PC-3 (cell line): ENCODE measurements at regions not wholly inside any gene's neighbourhood (a gene's known extent, or its start where the extent isn't known, plus 50 kb on each side); places are given as distances from the start of the nearest gene placed in this dataset.

Source experiments
- EZH2 ChIP-seq: fragments of 300-600 bp; sonication (generic); IDR thresholded peaks from one replicate; pipeline ENCODE4 v1.6.1; 2017; ENCODE audit warnings: antibody characterized with exemption, mild to moderate bottlenecking, low read length; ENCODE audit not compliant: unreplicated experiment
- EZH2phosphoT487 ChIP-seq: fragments of 300-600 bp; sonication (generic); IDR thresholded peaks from 2 replicates; pipeline ENCODE4 v1.6.1; 2018; ENCODE audit warnings: mild to moderate bottlenecking, antibody characterized with exemption, low read length, borderline replicate concordance
- TF ChIP-seq, protein P1 (sequence below): fragments of 300-600 bp; sonication (generic); conservative IDR thresholded peaks from 2 replicates; pipeline ENCODE4 v1.5.1; 2017; ENCODE audit warnings: antibody characterized with exemption, low read depth, mild to moderate bottlenecking, low read length

DNA sequence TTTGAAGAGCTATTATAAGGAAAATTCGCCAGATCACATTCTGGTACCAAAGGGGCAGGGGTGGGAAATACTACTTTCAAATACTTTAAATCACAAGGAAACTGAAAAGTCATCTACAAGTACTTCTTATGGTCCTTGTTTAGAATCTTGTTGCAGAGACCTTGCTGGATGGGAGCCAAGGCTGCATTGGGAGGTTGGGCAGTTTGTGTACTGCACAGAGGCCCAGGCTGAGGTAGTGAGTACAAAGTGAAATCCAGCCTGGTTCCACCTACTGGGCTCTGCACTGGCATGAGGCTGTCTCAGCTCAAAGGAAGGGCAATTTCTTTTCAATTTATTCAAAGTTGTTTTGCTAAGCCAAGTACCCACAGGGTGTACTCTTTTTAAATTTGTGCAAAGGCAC is 140.3 kb upstream of the DLX2 start:
- TF ChIP-seq, protein P1, sequence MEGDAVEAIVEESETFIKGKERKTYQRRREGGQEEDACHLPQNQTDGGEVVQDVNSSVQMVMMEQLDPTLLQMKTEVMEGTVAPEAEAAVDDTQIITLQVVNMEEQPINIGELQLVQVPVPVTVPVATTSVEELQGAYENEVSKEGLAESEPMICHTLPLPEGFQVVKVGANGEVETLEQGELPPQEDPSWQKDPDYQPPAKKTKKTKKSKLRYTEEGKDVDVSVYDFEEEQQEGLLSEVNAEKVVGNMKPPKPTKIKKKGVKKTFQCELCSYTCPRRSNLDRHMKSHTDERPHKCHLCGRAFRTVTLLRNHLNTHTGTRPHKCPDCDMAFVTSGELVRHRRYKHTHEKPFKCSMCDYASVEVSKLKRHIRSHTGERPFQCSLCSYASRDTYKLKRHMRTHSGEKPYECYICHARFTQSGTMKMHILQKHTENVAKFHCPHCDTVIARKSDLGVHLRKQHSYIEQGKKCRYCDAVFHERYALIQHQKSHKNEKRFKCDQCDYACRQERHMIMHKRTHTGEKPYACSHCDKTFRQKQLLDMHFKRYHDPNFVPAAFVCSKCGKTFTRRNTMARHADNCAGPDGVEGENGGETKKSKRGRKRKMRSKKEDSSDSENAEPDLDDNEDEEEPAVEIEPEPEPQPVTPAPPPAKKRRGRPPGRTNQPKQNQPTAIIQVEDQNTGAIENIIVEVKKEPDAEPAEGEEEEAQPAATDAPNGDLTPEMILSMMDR: no peak
- TF ChIP-seq EZH2 (no peak), EZH2phosphoT487 (no peak)
